Neural progenitor cell (in vitro differentiated cells): ENCODE measurements at regions not wholly inside any gene's neighbourhood (a gene's known extent, or its start where the extent isn't known, plus 50 kb on each side); places are given as distances from the start of the nearest gene placed in this dataset.

Experiments
- CTCF ChIP-seq: fragments of 200-600 bp; sonication (generic); IDR thresholded peaks from 2 replicates; pipeline ENCODE4 v1.5.1; 2017; ENCODE audit warnings: antibody characterized with exemption, mild to moderate bottlenecking
- EZH2 ChIP-seq: fragments of 200-600 bp; sonication (generic); IDR thresholded peaks from 2 replicates; pipeline ENCODE4 v1.6.1; 2017; ENCODE audit warnings: antibody characterized with exemption, mild to moderate bottlenecking, moderate library complexity
- EZH2phosphoT487 ChIP-seq: fragments of 200-600 bp; sonication (generic); IDR thresholded peaks from 2 replicates; pipeline ENCODE4 v1.6.1; 2017; ENCODE audit warnings: antibody characterized with exemption

GRCh38 chr16:66137853-66138252 lies 228.6 kb upstream of the CDH5 start:
- TF ChIP-seq CTCF (no peak), EZH2phosphoT487 (no peak), EZH2 (no peak)
